Right lobe of liver (tissue), 6 donors: ENCODE measurements at regions not wholly inside any gene's neighbourhood (a gene's known extent, or its start where the extent isn't known, plus 50 kb on each side); places are given as distances from the start of the nearest gene placed in this dataset.

Source experiments
- ATAC-seq, 4 donors: fragments of 200-7000 bp; cut with Tn5 transposase; one replicate each; pipeline ENCODE4 v1.9.1; 2020; ENCODE audit warnings: mild to moderate bottlenecking in 4 of 4, moderate library complexity in 4 of 4
- DNase-seq, 3 donors: peaks; one replicate each; pipeline ENCODE4 v3.0.0-alpha.2; 2020
- H3K27ac ChIP-seq, 3 donors: fragments of 200-600 bp; one replicate each; pipeline ENCODE4 v1.8.0; 2022
- H3K27me3 ChIP-seq, 2 donors: fragments of 200-600 bp; one replicate each; pipeline ENCODE4 v1.8.0; 2022
- H3K36me3 ChIP-seq, 4 donors: fragments of 200-600 bp; sonication (generic) in 1 of 4; one replicate each; pipeline versions ENCODE4 v1.5.1 to v1.8.0; 2017 to 2022; ENCODE audit warnings: control low read depth in 1 of 4
- H3K4me1 ChIP-seq, 4 donors: fragments of 200-600 bp; sonication (generic) in 1 of 4; one replicate each; pipeline versions ENCODE4 v1.5.1 to v1.8.0; 2017 to 2022; ENCODE audit warnings: control low read depth in 1 of 4
- H3K4me3 ChIP-seq, 3 donors: fragments of 200-600 bp; one replicate each; pipeline ENCODE4 v1.8.0; 2022
- H3K9me3 ChIP-seq, 4 donors: fragments of 200-600 bp; sonication (generic) in 1 of 4; one replicate each; pipeline versions ENCODE4 v1.5.1 to v1.8.0; 2017 to 2022; ENCODE audit warnings: control low read depth in 1 of 4
- POLR2A ChIP-seq: fragments of 450-650 bp; IDR thresholded peaks from one replicate; pipeline ENCODE4 v1.6.1; 2017; ENCODE audit warnings: antibody characterized with exemption, mild to moderate bottlenecking
- WGBS: methylation state at CpG from one replicate; pipeline ENCODE4 v1.1.6; 2018; ENCODE audit warnings: low coverage, low lambda C conversion rate; ENCODE audit not compliant: insufficient coverage; ENCODE audit errors: missing lambda C conversion rate; 5-methylcytosine and 5-hydroxymethylcytosine counted together
- intact Hi-C, 2 donors: fragments of 100-400 bp; cut with DNase I; formaldehyde crosslinking; loops; one replicate each; pipeline versions ENCODE4 v1.11.2 to v1.14.1; 2022
- TF ChIP-seq, protein P1 (sequence below), 4 donors: fragments of 200-600 bp in 3 of 4; fragments of 450-650 bp in 1 of 4; IDR thresholded peaks; one replicate each; pipeline versions ENCODE4 v1.5.1 to v1.8.0; 2016 to 2022; ENCODE audit warnings: antibody characterized with exemption in 4 of 4, mild to moderate bottlenecking in 2 of 4
- donor health status: DM: no; HTN: yes; CAD: no.
- donor health status: DM: no; HTN: no; CAD: no.
- donor health status: DM: no; HTN: no; CAD: no.
- donor health status: DM: no; HTN: yes; CAD: no.
- donor health status: DM: no; HTN: yes; CAD: no.

DNA sequence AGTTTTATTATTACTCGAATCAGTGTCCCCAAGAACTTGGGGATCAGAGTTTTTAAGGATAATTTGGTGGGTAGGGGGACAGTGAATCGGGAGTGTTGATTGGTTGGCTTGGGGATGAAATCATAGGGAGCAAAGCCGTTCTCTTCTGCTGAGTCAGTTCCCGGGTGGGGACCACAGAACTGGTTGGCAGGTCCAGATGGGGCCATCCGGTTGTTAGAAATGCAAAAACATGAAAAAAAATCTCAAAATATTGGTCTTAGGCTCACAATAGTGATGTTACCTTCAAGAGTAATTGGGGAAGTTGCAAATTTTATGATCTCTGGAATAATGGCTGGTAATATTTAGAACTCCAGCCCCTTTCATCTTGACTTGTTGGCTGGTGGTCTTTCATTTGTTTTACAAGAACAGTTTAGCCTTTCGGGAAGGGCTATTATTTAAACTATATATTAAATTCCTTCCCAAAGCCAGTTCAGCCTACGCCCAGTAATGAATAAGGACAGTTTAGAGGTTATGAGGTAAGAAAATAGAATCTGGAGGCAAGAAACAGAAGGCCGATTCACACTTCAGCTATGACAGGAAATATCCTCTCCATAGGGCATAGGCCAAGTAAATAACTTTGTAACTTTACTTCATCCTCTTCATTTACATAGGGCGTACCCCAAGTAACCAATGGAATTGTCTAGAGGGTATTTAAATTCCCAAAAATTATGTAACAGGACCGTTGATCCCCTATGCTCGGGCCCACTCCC lies 164.1 kb upstream of the STS start:
- intact Hi-C loops = no loop called here
- peaks cover 0 to 17% (median 1%) of the 10 kb centered on the region in 4 donors for H3K4me1 ChIP-seq
- no peaks in the 10 kb centered on the region for H3K36me3 ChIP-seq
- no peak for DNase-seq
- no peak for TF ChIP-seq POLR2A
- TF ChIP-seq, protein P1, sequence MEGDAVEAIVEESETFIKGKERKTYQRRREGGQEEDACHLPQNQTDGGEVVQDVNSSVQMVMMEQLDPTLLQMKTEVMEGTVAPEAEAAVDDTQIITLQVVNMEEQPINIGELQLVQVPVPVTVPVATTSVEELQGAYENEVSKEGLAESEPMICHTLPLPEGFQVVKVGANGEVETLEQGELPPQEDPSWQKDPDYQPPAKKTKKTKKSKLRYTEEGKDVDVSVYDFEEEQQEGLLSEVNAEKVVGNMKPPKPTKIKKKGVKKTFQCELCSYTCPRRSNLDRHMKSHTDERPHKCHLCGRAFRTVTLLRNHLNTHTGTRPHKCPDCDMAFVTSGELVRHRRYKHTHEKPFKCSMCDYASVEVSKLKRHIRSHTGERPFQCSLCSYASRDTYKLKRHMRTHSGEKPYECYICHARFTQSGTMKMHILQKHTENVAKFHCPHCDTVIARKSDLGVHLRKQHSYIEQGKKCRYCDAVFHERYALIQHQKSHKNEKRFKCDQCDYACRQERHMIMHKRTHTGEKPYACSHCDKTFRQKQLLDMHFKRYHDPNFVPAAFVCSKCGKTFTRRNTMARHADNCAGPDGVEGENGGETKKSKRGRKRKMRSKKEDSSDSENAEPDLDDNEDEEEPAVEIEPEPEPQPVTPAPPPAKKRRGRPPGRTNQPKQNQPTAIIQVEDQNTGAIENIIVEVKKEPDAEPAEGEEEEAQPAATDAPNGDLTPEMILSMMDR (IDR thresholded peaks at IDR 0.05) = no peak
- no peak overlapping the region for H3K27ac ChIP-seq
- 82% methylated on average over 9 of the region's 11 CpGs for WGBS
- H3K27me3 ChIP-seq = no peaks in the 10 kb centered on the region
- no peaks in the 10 kb centered on the region for H3K9me3 ChIP-seq
- ATAC-seq = no peak
- no peak overlapping the region for H3K4me3 ChIP-seq

DNA sequence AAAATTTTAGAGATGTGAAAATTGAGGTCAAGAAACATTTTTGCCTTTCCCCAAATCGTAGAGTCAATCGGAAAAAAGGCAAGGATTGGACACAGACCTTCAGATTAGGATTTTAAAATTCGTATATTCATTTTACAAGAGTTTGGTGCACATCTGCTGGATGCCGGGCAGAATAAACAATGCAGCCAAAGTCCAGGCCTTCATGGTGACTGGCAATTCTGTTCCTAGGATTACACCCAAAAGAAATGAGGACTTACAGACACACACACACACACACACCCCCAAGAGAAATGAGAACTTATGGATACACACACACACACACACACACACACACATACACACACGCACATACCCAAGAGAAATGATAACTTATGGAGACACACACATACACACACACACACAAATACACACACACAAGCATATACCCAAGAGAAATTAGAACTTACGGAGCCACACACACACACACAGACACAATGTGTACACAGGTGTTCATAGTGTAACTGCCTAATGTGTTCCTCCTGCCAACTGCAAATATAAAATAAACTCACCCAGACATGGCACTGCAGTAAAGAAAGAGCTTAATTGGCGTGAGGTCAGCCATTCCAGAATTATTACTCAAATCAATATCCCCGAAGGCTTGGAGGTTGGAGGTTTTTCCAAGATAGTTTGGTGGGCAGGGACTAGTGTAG lies 165.7 kb upstream of the STS start:
- ATAC-seq (peak; percentile 51 to 68 (median 58)), DNase-seq (no peak)
- Histone ChIP-seq H3K36me3 (no peaks in the 10 kb centered on the region), H3K4me1 (peaks cover 0 to 12% (median 0%) of the 10 kb centered on the region in 4 donors), H3K27ac (no peak overlapping the region), H3K27me3 (no peaks in the 10 kb centered on the region), H3K4me3 (no peak overlapping the region), H3K9me3 (no peaks in the 10 kb centered on the region)
- no peak for TF ChIP-seq POLR2A
- TF ChIP-seq, protein P1 (IDR thresholded peaks at IDR 0.05) = no peak
- intact Hi-C loops = no loop called here
- WGBS = 62% methylated on average over 8 of the region's 8 CpGs

DNA sequence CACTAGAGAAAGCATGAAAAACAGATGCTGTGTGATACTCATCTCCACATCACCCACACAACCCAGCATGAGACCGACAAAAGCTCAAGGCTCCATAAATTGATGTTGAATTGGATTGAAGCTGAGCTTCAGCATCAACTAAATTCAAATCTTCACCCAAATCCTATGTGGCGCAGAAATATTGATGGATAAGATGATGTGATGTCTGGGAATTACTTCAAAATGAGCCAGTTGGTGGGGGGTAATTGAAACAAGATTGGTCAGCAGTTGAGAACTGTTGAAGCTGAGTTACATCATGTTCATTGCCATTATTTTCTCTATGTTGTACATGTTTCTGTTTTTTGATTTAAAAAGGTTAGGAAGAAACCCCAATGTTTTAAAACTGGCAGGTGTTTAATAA lies 166.5 kb upstream of the STS start:
- no peak for DNase-seq
- TF ChIP-seq, protein P1 (IDR thresholded peaks at IDR 0.05) = no peak
- TF ChIP-seq POLR2A = no peak
- H3K36me3 ChIP-seq = no peaks in the 10 kb centered on the region
- WGBS = 100% methylated on average over 2 of the region's 2 CpGs
- H3K27me3 ChIP-seq = no peaks in the 10 kb centered on the region
- no peak overlapping the region for H3K27ac ChIP-seq
- ATAC-seq = no peak
- H3K4me1 ChIP-seq = peaks cover 0 to 12% (median 0%) of the 10 kb centered on the region in 4 donors
- no peaks in the 10 kb centered on the region for H3K9me3 ChIP-seq
- intact Hi-C loops = no loop called here
- H3K4me3 ChIP-seq = no peak overlapping the region

DNA sequence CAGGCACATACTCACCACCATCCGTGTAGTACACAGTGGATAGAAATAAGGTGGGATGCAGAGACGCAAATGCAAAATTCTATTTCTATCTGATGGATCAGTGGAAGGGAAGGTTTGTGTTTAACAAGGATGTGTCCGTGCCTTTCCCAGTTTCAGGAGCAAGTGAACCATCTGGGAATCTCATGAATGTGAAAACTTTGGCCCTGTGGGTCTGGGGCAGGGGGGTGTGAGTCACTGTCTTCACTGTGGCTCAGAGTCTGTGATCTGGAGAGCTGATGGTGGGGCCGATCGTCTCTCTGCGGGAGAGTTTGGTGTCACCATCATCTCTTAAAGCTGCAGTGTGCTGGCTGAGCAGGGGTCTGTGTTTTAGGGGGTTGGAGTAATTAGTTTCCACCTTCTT lies 179.3 kb upstream of the STS start:
- Histone ChIP-seq H3K4me3 (no peak overlapping the region), H3K27me3 (no peaks in the 10 kb centered on the region), H3K9me3 (no peaks in the 10 kb centered on the region), H3K36me3 (no peaks in the 10 kb centered on the region), H3K4me1 (peaks cover 0 to 20% (median 6%) of the 10 kb centered on the region in 4 donors), H3K27ac (no peak overlapping the region)
- WGBS = 97% methylated on average over 3 of the region's 6 CpGs
- DNase-seq (no peak), ATAC-seq (no peak)
- no peak for TF ChIP-seq POLR2A
- TF ChIP-seq, protein P1 (IDR thresholded peaks at IDR 0.05) = no peak
- intact Hi-C loops = no loop called here
